Fibroblast of lung (primary cell): ENCODE measurements at regions not wholly inside any gene's neighbourhood (a gene's known extent, or its start where the extent isn't known, plus 50 kb on each side); places are given as distances from the start of the nearest gene placed in this dataset.

Experiments used
- CTCF ChIP-seq, 2 donors: IDR thresholded peaks in 1 of 2; conservative IDR thresholded peaks in 1 of 2; 1 replicate in 1 of 2; 2 replicates in 1 of 2; pipeline ENCODE4 v1.5.1; 2011 to 2012; ENCODE audit warnings: low read length in 2 of 2, control low read depth in 1 of 2, inconsistent platforms in 1 of 2, low read depth in 1 of 2, mild to moderate bottlenecking in 1 of 2
- EZH2 ChIP-seq: IDR thresholded peaks from 2 replicates; pipeline ENCODE4 v1.5.1; 2012; ENCODE audit warnings: low read length, control low read depth, mild to moderate bottlenecking; ENCODE audit errors: missing control alignments

GRCh38 chr7:46022397-46022796 lies 101.3 kb upstream of the IGFBP3 start:
- no peak for TF ChIP-seq CTCF (conservative IDR thresholded peaks at IDR 0.05 in 1 of 2, IDR thresholded peaks at IDR 0.05 in 1 of 2; ENCODE audit: low read depth in 1 of 2, low read length in 2 of 2)
- no peak for TF ChIP-seq EZH2
